ENCODE measurements at regions not wholly inside any gene's neighbourhood (a gene's known extent, or its start where the extent isn't known, plus 50 kb on each side); places are given as distances from the start of the nearest gene placed in this dataset.
"Not testable (repeated sequence)": the region's sequence is repeated elsewhere in the genome, so short reads cannot be mapped to it uniquely, and the experiment has no call there.

DNA sequence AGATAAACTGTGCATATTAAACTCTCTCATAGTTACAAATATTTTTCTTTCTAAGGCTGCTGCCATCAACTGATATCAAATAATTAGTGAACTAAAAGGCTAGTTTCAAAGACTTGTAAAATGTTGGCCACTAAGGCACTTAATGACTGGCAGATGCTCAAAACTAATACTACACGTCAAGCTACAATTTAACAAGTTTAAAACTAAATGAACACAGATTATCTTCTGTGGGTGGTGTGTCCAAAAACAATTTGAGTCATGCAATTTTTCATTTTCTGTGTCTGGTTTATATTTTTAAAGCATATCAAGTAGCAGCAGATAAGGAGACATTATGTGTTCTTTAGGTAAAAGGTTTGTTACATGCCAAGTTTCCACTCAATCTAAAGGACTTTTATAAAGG lies 665.1 kb downstream of the EFNA5 start:
- H3K27me3 ChIP-seq (ENCODE audit: insufficient read depth, low read length) = no peaks in the 10 kb centered on the region
- TF ChIP-seq, protein P1, sequence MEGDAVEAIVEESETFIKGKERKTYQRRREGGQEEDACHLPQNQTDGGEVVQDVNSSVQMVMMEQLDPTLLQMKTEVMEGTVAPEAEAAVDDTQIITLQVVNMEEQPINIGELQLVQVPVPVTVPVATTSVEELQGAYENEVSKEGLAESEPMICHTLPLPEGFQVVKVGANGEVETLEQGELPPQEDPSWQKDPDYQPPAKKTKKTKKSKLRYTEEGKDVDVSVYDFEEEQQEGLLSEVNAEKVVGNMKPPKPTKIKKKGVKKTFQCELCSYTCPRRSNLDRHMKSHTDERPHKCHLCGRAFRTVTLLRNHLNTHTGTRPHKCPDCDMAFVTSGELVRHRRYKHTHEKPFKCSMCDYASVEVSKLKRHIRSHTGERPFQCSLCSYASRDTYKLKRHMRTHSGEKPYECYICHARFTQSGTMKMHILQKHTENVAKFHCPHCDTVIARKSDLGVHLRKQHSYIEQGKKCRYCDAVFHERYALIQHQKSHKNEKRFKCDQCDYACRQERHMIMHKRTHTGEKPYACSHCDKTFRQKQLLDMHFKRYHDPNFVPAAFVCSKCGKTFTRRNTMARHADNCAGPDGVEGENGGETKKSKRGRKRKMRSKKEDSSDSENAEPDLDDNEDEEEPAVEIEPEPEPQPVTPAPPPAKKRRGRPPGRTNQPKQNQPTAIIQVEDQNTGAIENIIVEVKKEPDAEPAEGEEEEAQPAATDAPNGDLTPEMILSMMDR (IDR thresholded peaks at IDR 0.05; ENCODE audit: insufficient read depth, low read depth, low read length) = no peak
- no peak for TF ChIP-seq EZH2 (IDR thresholded peaks at IDR 0.05; ENCODE audit: insufficient read depth, low read length)
- no peak overlapping the region for H3K9ac ChIP-seq (ENCODE audit: low read length)
- Mint-ChIP-seq H3K9me3 (ENCODE audit: unreplicated experiment) (no peaks in the 10 kb centered on the region), H3K4me1 (ENCODE audit: low read depth, unreplicated experiment) (no peaks in the 10 kb centered on the region), H3K36me3 (ENCODE audit: low read depth, unreplicated experiment) (no peaks in the 10 kb centered on the region), H3K27me3 (ENCODE audit: low read depth, unreplicated experiment) (no peaks in the 10 kb centered on the region), H3K27ac (ENCODE audit: unreplicated experiment) (no peak overlapping the region), H3K4me3 (ENCODE audit: unreplicated experiment) (no peak overlapping the region)
- H3K9me3 ChIP-seq (ENCODE audit: insufficient read depth, low read depth, low read length) = no peaks in the 10 kb centered on the region
- FAIRE-seq (no peak), DNase-seq (ENCODE audit: low read depth) (no peak)
- H3K79me2 ChIP-seq (ENCODE audit: insufficient read depth, low read length) = no peaks in the 10 kb centered on the region
- no peak overlapping the region for H3K4me3 ChIP-seq (ENCODE audit: insufficient read depth, low read depth, low read length)
- H3K4me1 ChIP-seq (ENCODE audit: insufficient read depth, low read length) = no peaks in the 10 kb centered on the region
- no peaks in the 10 kb centered on the region for H4K20me1 ChIP-seq (ENCODE audit: insufficient read depth, low read length)
- no peaks in the 10 kb centered on the region for H3K36me3 ChIP-seq (ENCODE audit: insufficient read depth, low read length)
- H3K27ac ChIP-seq (ENCODE audit: low read depth, low read length) = no peak overlapping the region
- H2AFZ ChIP-seq (ENCODE audit: low read depth, low read length) = no peak overlapping the region
- H3K4me2 ChIP-seq (ENCODE audit: low read length) = no peak overlapping the region

DNA sequence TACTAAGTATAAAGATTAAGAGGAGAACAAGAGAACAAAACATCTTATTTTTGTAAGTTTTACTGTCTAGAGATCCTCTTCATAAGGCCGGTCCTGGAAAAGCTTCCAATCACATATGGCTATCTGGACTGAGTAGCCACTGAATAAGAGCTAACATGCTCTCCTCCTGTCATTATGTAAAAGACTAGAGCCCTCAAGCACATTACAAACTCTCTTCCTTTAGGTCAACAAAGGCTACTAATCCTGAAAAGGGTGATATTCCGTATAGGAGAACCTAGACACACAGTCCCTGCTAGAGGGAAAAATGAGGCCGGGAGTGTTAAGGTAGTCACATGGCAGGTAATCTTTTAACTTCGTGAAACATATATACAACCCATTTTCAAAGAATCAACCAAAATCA lies 665.6 kb downstream of the EFNA5 start:
- H3K27ac ChIP-seq (ENCODE audit: low read depth, low read length) = no peak overlapping the region
- DNase-seq (ENCODE audit: low read depth) = no peak
- H4K20me1 ChIP-seq (ENCODE audit: insufficient read depth, low read length) = no peaks in the 10 kb centered on the region
- Mint-ChIP-seq H3K9me3 (ENCODE audit: unreplicated experiment) (no peaks in the 10 kb centered on the region), H3K4me1 (ENCODE audit: low read depth, unreplicated experiment) (no peaks in the 10 kb centered on the region), H3K27ac (ENCODE audit: unreplicated experiment) (no peak overlapping the region), H3K4me3 (ENCODE audit: unreplicated experiment) (no peak overlapping the region), H3K36me3 (ENCODE audit: low read depth, unreplicated experiment) (no peaks in the 10 kb centered on the region), H3K27me3 (ENCODE audit: low read depth, unreplicated experiment) (no peaks in the 10 kb centered on the region)
- no peaks in the 10 kb centered on the region for H3K36me3 ChIP-seq (ENCODE audit: insufficient read depth, low read length)
- H3K4me1 ChIP-seq (ENCODE audit: insufficient read depth, low read length) = no peaks in the 10 kb centered on the region
- no peaks in the 10 kb centered on the region for H3K27me3 ChIP-seq (ENCODE audit: insufficient read depth, low read length)
- H3K9me3 ChIP-seq (ENCODE audit: insufficient read depth, low read depth, low read length) = no peaks in the 10 kb centered on the region
- no peak overlapping the region for H3K4me2 ChIP-seq (ENCODE audit: low read length)
- no peak overlapping the region for H2AFZ ChIP-seq (ENCODE audit: low read depth, low read length)
- TF ChIP-seq, protein P1 (IDR thresholded peaks at IDR 0.05; ENCODE audit: insufficient read depth, low read depth, low read length) = no peak
- TF ChIP-seq EZH2 (IDR thresholded peaks at IDR 0.05; ENCODE audit: insufficient read depth, low read length) = no peak
- no peak for FAIRE-seq
- H3K4me3 ChIP-seq (ENCODE audit: insufficient read depth, low read depth, low read length) = no peak overlapping the region
- no peaks in the 10 kb centered on the region for H3K79me2 ChIP-seq (ENCODE audit: insufficient read depth, low read length)
- no peak overlapping the region for H3K9ac ChIP-seq (ENCODE audit: low read length)

DNA sequence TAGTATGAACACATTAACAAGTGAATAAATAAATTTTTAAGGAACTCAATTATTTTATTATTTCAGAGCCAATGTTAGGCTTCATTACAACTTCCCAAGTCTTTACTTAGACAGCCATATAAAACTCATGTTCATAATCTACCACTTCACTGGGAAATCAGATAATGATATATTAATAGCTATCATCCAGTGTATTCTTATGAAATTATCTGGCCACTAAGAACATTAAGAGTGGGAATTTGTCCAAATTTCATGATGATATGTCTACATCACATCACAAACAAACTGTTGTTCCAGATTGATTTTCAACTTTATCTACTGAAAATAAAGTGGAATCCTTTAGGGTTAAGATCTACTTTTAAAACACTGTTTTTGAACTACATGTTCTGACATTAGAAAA lies 668.6 kb downstream of the EFNA5 start:
- Mint-ChIP-seq H3K27me3 (ENCODE audit: low read depth, unreplicated experiment) (no peaks in the 10 kb centered on the region), H3K36me3 (ENCODE audit: low read depth, unreplicated experiment) (peaks cover 1% of the 10 kb centered on the region), H3K9me3 (ENCODE audit: unreplicated experiment) (peaks cover 5% of the 10 kb centered on the region), H3K4me3 (ENCODE audit: unreplicated experiment) (no peak overlapping the region), H3K4me1 (ENCODE audit: low read depth, unreplicated experiment) (no peaks in the 10 kb centered on the region), H3K27ac (ENCODE audit: unreplicated experiment) (no peak overlapping the region)
- Histone ChIP-seq H3K9ac (ENCODE audit: low read length) (no peak overlapping the region), H4K20me1 (ENCODE audit: insufficient read depth, low read length) (no peaks in the 10 kb centered on the region), H3K4me2 (ENCODE audit: low read length) (no peak overlapping the region), H3K4me1 (ENCODE audit: insufficient read depth, low read length) (no peaks in the 10 kb centered on the region), H3K4me3 (ENCODE audit: insufficient read depth, low read depth, low read length) (no peak overlapping the region), H3K9me3 (ENCODE audit: insufficient read depth, low read depth, low read length) (no peaks in the 10 kb centered on the region), H3K27ac (ENCODE audit: low read depth, low read length) (no peak overlapping the region), H3K36me3 (ENCODE audit: insufficient read depth, low read length) (no peaks in the 10 kb centered on the region), H2AFZ (ENCODE audit: low read depth, low read length) (no peak overlapping the region), H3K27me3 (ENCODE audit: insufficient read depth, low read length) (no peaks in the 10 kb centered on the region), H3K79me2 (ENCODE audit: insufficient read depth, low read length) (no peaks in the 10 kb centered on the region)
- TF ChIP-seq, protein P1 (IDR thresholded peaks at IDR 0.05; ENCODE audit: insufficient read depth, low read depth, low read length) = no peak
- TF ChIP-seq EZH2 (IDR thresholded peaks at IDR 0.05; ENCODE audit: insufficient read depth, low read length) = no peak
- FAIRE-seq (no peak), DNase-seq (ENCODE audit: low read depth) (no peak)

GRCh38 chr5:106999506-106999905 lies 671.2 kb downstream of the EFNA5 start:
- not testable (repeated sequence) for H3K4me3 Mint-ChIP-seq (ENCODE audit: unreplicated experiment); H3K4me2 ChIP-seq (ENCODE audit: low read length); H3K4me1 ChIP-seq (ENCODE audit: insufficient read depth, low read length); H3K36me3 ChIP-seq (ENCODE audit: insufficient read depth, low read length); H3K27me3 Mint-ChIP-seq (ENCODE audit: low read depth, unreplicated experiment); H3K36me3 Mint-ChIP-seq (ENCODE audit: low read depth, unreplicated experiment); H3K79me2 ChIP-seq (ENCODE audit: insufficient read depth, low read length); H3K27ac ChIP-seq (ENCODE audit: low read depth, low read length); H3K4me3 ChIP-seq (ENCODE audit: insufficient read depth, low read depth, low read length); H3K27me3 ChIP-seq (ENCODE audit: insufficient read depth, low read length); H3K9me3 ChIP-seq (ENCODE audit: insufficient read depth, low read depth, low read length); H2AFZ ChIP-seq (ENCODE audit: low read depth, low read length); H3K27ac Mint-ChIP-seq (ENCODE audit: unreplicated experiment); FAIRE-seq; H3K9me3 Mint-ChIP-seq (ENCODE audit: unreplicated experiment); H3K9ac ChIP-seq (ENCODE audit: low read length); DNase-seq (ENCODE audit: low read depth); H3K4me1 Mint-ChIP-seq (ENCODE audit: low read depth, unreplicated experiment); H4K20me1 ChIP-seq (ENCODE audit: insufficient read depth, low read length)

Data from astrocyte (in vitro differentiated cells and primary cell).